HT-29 (cell line): ENCODE measurements at regions not wholly inside any gene's neighbourhood (a gene's known extent, or its start where the extent isn't known, plus 50 kb on each side); places are given as distances from the start of the nearest gene placed in this dataset.

Experiments
- DNase-seq: peaks from one replicate; pipeline ENCODE4 v3.0.0-alpha.2; 2015; ENCODE audit warnings: low spot score

GRCh38 chr2:16565481-16565880 lies 100.2 kb downstream of the CYRIA start:
- no peak for DNase-seq

- DNase-seq = no peak
Measured at GRCh38 chr2:16561676-16562075, 104.0 kb downstream of the CYRIA start.

- DNase-seq = no peak
Measured at GRCh38 chr2:16561251-16561650, 104.4 kb downstream of the CYRIA start.

GRCh38 chr2:16559278-16560067 lies 106.2 kb downstream of the CYRIA start:
- DNase-seq = no peak

GRCh38 chr2:16554060-16554583 lies 111.5 kb downstream of the CYRIA start:
- no peak for DNase-seq

- peak; percentile 44 for DNase-seq
Measured at GRCh38 chr2:16553226-16553625, 112.4 kb downstream of the CYRIA start.

- no peak for DNase-seq
Measured at GRCh38 chr2:16552202-16552601, 113.4 kb downstream of the CYRIA start.

GRCh38 chr2:16548036-16548435 lies 117.6 kb downstream of the CYRIA start:
- no peak for DNase-seq

- peak; percentile 73 for DNase-seq
Measured at GRCh38 chr2:16546128-16546754, 119.4 kb downstream of the CYRIA start.

GRCh38 chr2:16538707-16539106 lies 126.9 kb downstream of the CYRIA start:
- DNase-seq = no peak

- no peak for DNase-seq
Measured at GRCh38 chr2:16537347-16537746, 128.3 kb downstream of the CYRIA start.

GRCh38 chr2:16526193-16526592 lies 139.4 kb downstream of the CYRIA start:
- no peak for DNase-seq

GRCh38 chr2:16525265-16525887 lies 140.3 kb downstream of the CYRIA start:
- DNase-seq = peak; percentile 29

- no peak for DNase-seq
Measured at GRCh38 chr2:16523711-16524110, 141.9 kb downstream of the CYRIA start.

GRCh38 chr2:16522031-16522831 lies 143.4 kb downstream of the CYRIA start:
- DNase-seq = no peak

- no peak for DNase-seq
Measured at GRCh38 chr2:16520891-16521290, 144.7 kb downstream of the CYRIA start.

GRCh38 chr2:16515696-16516095 lies 149.9 kb downstream of the CYRIA start:
- DNase-seq = no peak

- DNase-seq = no peak
Measured at GRCh38 chr2:16513626-16514025, 152.0 kb downstream of the CYRIA start.

GRCh38 chr2:16511041-16511440 lies 154.6 kb downstream of the CYRIA start:
- DNase-seq = no peak

GRCh38 chr2:16509042-16509441 lies 156.6 kb downstream of the CYRIA start:
- DNase-seq = no peak

GRCh38 chr2:16508490-16508851 lies 157.2 kb downstream of the CYRIA start:
- DNase-seq = no peak
